SK-N-MC (cell line): ENCODE measurements at regions not wholly inside any gene's neighbourhood (a gene's known extent, or its start where the extent isn't known, plus 50 kb on each side); places are given as distances from the start of the nearest gene placed in this dataset.

Source experiments
- EZH2 ChIP-seq: fragments of 200-600 bp; sonication (generic); IDR thresholded peaks from one replicate; pipeline ENCODE4 v1.6.1; 2017; ENCODE audit warnings: antibody characterized with exemption
- FOXP2 ChIP-seq: optimal IDR thresholded peaks from 2 replicates; pipeline ENCODE3; 2011; ENCODE audit warnings: mild to moderate bottlenecking, moderate library complexity; ENCODE audit not compliant: insufficient read depth; ENCODE audit errors: extremely low read length, control extremely low read depth

DNA sequence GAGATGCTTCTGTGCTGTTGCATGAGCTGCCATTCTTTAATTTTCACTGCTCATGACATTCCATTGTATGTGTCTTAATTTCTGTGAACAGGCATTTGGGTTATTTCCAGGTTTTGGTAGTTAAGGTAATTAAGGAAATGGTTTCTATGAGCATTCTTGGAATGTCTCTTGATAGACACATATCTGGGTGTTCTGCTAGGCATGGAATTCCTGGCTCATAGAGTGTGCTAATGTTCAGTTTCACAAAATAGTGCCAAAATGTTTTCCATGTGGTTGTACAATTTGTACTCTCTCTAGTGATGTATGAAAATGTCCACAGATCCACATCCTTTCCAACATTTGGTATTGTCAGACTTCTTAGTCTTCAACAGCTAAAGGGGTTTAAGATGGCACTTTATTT is 680.9 kb upstream of the SGCG start:
- TF ChIP-seq EZH2 (no peak), FOXP2 (no peak)
